HG03060 (cell line): ENCODE measurements at regions not wholly inside any gene's neighbourhood (a gene's known extent, or its start where the extent isn't known, plus 50 kb on each side); places are given as distances from the start of the nearest gene placed in this dataset.

Experiments used
- ATAC-seq: cut with Tn5 transposase; IDR thresholded peaks from one replicate; pipeline ENCODE4 v1.9.1; 2021; ENCODE audit warnings: low read depth, moderate number of reproducible peaks; ENCODE audit not compliant: unreplicated experiment

GRCh38 chr5:171676286-171676944, 109.2 kb upstream of the SMIM23 start:
- ATAC-seq = no peak

- ATAC-seq = no peak
Observed at GRCh38 chr5:171678646-171679045, 107.0 kb upstream of the SMIM23 start.

- no peak for ATAC-seq
Observed at GRCh38 chr5:171680485-171680884, 105.1 kb upstream of the SMIM23 start.

GRCh38 chr5:171681061-171681460, 104.6 kb upstream of the SMIM23 start:
- no peak for ATAC-seq

GRCh38 chr5:171681677-171682076, 103.9 kb upstream of the SMIM23 start:
- ATAC-seq = no peak

- ATAC-seq = no peak
Observed at GRCh38 chr5:171682801-171683200, 102.8 kb upstream of the SMIM23 start.

- ATAC-seq = no peak
Observed at GRCh38 chr5:171684169-171684568, 101.4 kb upstream of the SMIM23 start.

- no peak for ATAC-seq
Observed at GRCh38 chr5:171688696-171689495, 96.7 kb upstream of the SMIM23 start.

GRCh38 chr5:171689853-171690417, 95.7 kb upstream of the SMIM23 start:
- no peak for ATAC-seq

- ATAC-seq = no peak
Observed at GRCh38 chr5:171692107-171692506, 93.5 kb upstream of the SMIM23 start.

- no peak for ATAC-seq
Observed at GRCh38 chr5:171692936-171693335, 92.7 kb upstream of the SMIM23 start.

- ATAC-seq = no peak
Observed at GRCh38 chr5:171693412-171693811, 92.2 kb upstream of the SMIM23 start.

GRCh38 chr5:171695804-171696203, 89.8 kb upstream of the SMIM23 start:
- no peak for ATAC-seq

GRCh38 chr5:171697221-171698102, 88.2 kb upstream of the SMIM23 start:
- no peak for ATAC-seq

GRCh38 chr5:171700318-171700912, 85.2 kb upstream of the SMIM23 start:
- no peak for ATAC-seq

GRCh38 chr5:171701100-171701541, 84.5 kb upstream of the SMIM23 start:
- ATAC-seq = no peak

GRCh38 chr5:171702135-171702770, 83.4 kb upstream of the SMIM23 start:
- no peak for ATAC-seq

GRCh38 chr5:171703146-171703545, 82.5 kb upstream of the SMIM23 start:
- no peak for ATAC-seq

- ATAC-seq = no peak
Observed at GRCh38 chr5:171705036-171705435, 80.6 kb upstream of the SMIM23 start.
